ENCODE measurements at regions not wholly inside any gene's neighbourhood (a gene's known extent, or its start where the extent isn't known, plus 50 kb on each side); places are given as distances from the start of the nearest gene placed in this dataset.

DNA sequence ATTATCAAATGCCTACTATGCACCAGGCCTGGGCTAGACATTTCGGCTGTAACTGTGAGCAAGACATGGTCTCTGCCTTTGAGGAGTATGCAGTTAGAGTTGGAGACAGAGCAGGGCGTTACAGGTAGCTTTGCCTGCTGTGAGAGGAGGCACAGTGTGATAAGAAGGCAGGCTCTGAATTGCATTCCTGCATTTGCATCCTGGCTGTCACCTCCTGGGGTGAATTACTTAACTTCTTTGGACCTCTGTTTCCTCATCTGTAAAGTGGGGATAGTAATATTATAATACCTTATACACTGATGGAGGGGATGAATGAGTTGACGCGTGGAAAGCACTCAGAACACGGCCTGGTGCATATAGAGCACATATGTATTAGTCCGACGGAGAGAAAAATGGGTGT lies 118.1 kb upstream of the ARHGAP20 start:
- no peak for TF ChIP-seq SIN3A (IDR thresholded peaks at IDR 0.05; ENCODE audit: borderline replicate concordance, insufficient read depth, low read depth, low read length)
- TF ChIP-seq, protein P1, sequence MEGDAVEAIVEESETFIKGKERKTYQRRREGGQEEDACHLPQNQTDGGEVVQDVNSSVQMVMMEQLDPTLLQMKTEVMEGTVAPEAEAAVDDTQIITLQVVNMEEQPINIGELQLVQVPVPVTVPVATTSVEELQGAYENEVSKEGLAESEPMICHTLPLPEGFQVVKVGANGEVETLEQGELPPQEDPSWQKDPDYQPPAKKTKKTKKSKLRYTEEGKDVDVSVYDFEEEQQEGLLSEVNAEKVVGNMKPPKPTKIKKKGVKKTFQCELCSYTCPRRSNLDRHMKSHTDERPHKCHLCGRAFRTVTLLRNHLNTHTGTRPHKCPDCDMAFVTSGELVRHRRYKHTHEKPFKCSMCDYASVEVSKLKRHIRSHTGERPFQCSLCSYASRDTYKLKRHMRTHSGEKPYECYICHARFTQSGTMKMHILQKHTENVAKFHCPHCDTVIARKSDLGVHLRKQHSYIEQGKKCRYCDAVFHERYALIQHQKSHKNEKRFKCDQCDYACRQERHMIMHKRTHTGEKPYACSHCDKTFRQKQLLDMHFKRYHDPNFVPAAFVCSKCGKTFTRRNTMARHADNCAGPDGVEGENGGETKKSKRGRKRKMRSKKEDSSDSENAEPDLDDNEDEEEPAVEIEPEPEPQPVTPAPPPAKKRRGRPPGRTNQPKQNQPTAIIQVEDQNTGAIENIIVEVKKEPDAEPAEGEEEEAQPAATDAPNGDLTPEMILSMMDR (IDR thresholded peaks at IDR 0.05), result no peak
- TF ChIP-seq POLR2AphosphoS5 (IDR thresholded peaks at IDR 0.05; ENCODE audit: low read depth, low read length), result no peak
- TF ChIP-seq, protein P2, sequence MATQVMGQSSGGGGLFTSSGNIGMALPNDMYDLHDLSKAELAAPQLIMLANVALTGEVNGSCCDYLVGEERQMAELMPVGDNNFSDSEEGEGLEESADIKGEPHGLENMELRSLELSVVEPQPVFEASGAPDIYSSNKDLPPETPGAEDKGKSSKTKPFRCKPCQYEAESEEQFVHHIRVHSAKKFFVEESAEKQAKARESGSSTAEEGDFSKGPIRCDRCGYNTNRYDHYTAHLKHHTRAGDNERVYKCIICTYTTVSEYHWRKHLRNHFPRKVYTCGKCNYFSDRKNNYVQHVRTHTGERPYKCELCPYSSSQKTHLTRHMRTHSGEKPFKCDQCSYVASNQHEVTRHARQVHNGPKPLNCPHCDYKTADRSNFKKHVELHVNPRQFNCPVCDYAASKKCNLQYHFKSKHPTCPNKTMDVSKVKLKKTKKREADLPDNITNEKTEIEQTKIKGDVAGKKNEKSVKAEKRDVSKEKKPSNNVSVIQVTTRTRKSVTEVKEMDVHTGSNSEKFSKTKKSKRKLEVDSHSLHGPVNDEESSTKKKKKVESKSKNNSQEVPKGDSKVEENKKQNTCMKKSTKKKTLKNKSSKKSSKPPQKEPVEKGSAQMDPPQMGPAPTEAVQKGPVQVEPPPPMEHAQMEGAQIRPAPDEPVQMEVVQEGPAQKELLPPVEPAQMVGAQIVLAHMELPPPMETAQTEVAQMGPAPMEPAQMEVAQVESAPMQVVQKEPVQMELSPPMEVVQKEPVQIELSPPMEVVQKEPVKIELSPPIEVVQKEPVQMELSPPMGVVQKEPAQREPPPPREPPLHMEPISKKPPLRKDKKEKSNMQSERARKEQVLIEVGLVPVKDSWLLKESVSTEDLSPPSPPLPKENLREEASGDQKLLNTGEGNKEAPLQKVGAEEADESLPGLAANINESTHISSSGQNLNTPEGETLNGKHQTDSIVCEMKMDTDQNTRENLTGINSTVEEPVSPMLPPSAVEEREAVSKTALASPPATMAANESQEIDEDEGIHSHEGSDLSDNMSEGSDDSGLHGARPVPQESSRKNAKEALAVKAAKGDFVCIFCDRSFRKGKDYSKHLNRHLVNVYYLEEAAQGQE (IDR thresholded peaks at IDR 0.05; ENCODE audit: insufficient read depth in 1 of 2, low read depth in 2 of 2, low read length in 1 of 2), result no peak
- TF ChIP-seq TCF7L2 (IDR thresholded peaks at IDR 0.05; ENCODE audit: low read depth, low read length), result no peak
- POLR2A ChIA-PET, result no interaction called here
- no peak overlapping the region for H3K4me3 ChIP-seq (ENCODE audit: low read depth in 2 of 2, low read length in 2 of 2)
- CTCF ChIA-PET, result no interaction called here
- H3K4me1 ChIP-seq (ENCODE audit: control insufficient read depth, insufficient read depth, low read length), result no peaks in the 10 kb centered on the region
- in situ Hi-C loops (cut with HindIII; ENCODE audit: low pct_unique_long_range_greater_than_20kb, low sequenced_read_pairs), result no loop called here
- no TSS peak for BruUV-seq (replicated peaks)
- intact Hi-C loops (cut with micrococcal nuclease; ENCODE audit: unreplicated experiment), result no loop called here
- no peaks in the 10 kb centered on the region for H3K9me3 ChIP-seq (ENCODE audit: control insufficient read depth, insufficient read depth, low read depth, low read length)
- ATAC-seq (no peak), DNase-seq (ENCODE audit: low read depth, low spot score) (no peak)
- peaks cover 5% of the 10 kb centered on the region; the same call in 1 of the 2 replicates for H3K27me3 ChIP-seq (ENCODE audit: control insufficient read depth, insufficient read depth, low read length)
- H3K36me3 ChIP-seq (ENCODE audit: control insufficient read depth, insufficient read depth, low read length), result no peaks in the 10 kb centered on the region
- no peak overlapping the region for H3K27ac ChIP-seq (ENCODE audit: low read length)

DNA sequence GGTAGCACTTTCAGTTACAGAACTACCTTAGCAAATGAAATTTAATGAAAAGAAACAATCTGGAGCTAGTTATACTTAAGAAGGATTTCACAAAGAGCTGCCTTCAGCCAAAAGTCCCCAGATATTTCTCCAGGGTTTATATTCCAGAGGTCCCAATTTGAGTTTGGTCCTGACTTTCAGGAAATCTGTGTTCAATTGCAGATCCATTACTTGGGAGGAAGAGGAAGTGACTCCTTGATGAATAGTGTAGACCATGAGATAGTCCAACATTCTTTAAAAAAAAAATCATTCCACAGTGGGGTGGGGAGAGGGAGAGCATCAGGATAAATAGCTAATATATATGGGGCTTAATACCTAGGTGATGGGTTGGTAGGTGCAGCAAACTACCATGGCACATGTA lies 117.6 kb upstream of the ARHGAP20 start:
- BruUV-seq (replicated peaks), result no TSS peak
- no peak for TF ChIP-seq TCF7L2 (IDR thresholded peaks at IDR 0.05; ENCODE audit: low read depth, low read length)
- TF ChIP-seq, protein P2 (IDR thresholded peaks at IDR 0.05; ENCODE audit: insufficient read depth in 1 of 2, low read depth in 2 of 2, low read length in 1 of 2), result no peak
- TF ChIP-seq SIN3A (IDR thresholded peaks at IDR 0.05; ENCODE audit: borderline replicate concordance, insufficient read depth, low read depth, low read length), result no peak
- TF ChIP-seq POLR2AphosphoS5 (IDR thresholded peaks at IDR 0.05; ENCODE audit: low read depth, low read length), result no peak
- TF ChIP-seq, protein P1 (IDR thresholded peaks at IDR 0.05), result no peak
- Histone ChIP-seq H3K36me3 (ENCODE audit: control insufficient read depth, insufficient read depth, low read length) (no peaks in the 10 kb centered on the region), H3K9me3 (ENCODE audit: control insufficient read depth, insufficient read depth, low read depth, low read length) (no peaks in the 10 kb centered on the region), H3K4me3 (ENCODE audit: low read depth in 2 of 2, low read length in 2 of 2) (no peak overlapping the region), H3K27ac (ENCODE audit: low read length) (no peak overlapping the region), H3K4me1 (ENCODE audit: control insufficient read depth, insufficient read depth, low read length) (no peaks in the 10 kb centered on the region), H3K27me3 (ENCODE audit: control insufficient read depth, insufficient read depth, low read length) (peaks cover 5% of the 10 kb centered on the region; the same call in 1 of the 2 replicates)
- intact Hi-C loops (cut with micrococcal nuclease; ENCODE audit: unreplicated experiment) (no loop called here), in situ Hi-C loops (cut with HindIII; ENCODE audit: low pct_unique_long_range_greater_than_20kb, low sequenced_read_pairs) (no loop called here)
- ATAC-seq (no peak), DNase-seq (ENCODE audit: low read depth, low spot score) (no peak)
- CTCF ChIA-PET, result no interaction called here
- POLR2A ChIA-PET, result no interaction called here
